ENCODE measurements at regions not wholly inside any gene's neighbourhood (a gene's known extent, or its start where the extent isn't known, plus 50 kb on each side); places are given as distances from the start of the nearest gene placed in this dataset.

GRCh38 chr2:64211276-64211921 is 67.2 kb upstream of the PELI1 start:
- TF ChIP-seq POLR2A (IDR thresholded peaks at IDR 0.05) = no peak
- TF ChIP-seq, protein P1, sequence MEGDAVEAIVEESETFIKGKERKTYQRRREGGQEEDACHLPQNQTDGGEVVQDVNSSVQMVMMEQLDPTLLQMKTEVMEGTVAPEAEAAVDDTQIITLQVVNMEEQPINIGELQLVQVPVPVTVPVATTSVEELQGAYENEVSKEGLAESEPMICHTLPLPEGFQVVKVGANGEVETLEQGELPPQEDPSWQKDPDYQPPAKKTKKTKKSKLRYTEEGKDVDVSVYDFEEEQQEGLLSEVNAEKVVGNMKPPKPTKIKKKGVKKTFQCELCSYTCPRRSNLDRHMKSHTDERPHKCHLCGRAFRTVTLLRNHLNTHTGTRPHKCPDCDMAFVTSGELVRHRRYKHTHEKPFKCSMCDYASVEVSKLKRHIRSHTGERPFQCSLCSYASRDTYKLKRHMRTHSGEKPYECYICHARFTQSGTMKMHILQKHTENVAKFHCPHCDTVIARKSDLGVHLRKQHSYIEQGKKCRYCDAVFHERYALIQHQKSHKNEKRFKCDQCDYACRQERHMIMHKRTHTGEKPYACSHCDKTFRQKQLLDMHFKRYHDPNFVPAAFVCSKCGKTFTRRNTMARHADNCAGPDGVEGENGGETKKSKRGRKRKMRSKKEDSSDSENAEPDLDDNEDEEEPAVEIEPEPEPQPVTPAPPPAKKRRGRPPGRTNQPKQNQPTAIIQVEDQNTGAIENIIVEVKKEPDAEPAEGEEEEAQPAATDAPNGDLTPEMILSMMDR (IDR thresholded peaks at IDR 0.05) = no peak

Measured in Peyer's patch (tissue), 4 donors.